Astrocyte (in vitro differentiated cells and primary cell): ENCODE measurements at regions not wholly inside any gene's neighbourhood (a gene's known extent, or its start where the extent isn't known, plus 50 kb on each side); places are given as distances from the start of the nearest gene placed in this dataset.
"Not testable (repeated sequence)": the region's sequence is repeated elsewhere in the genome, so short reads cannot be mapped to it uniquely, and the experiment has no call there.

Experiments used
- CTCF ChIP-seq: IDR thresholded peaks from 2 replicates; pipeline ENCODE4 v1.5.1; 2011; ENCODE audit warnings: low read depth, mild to moderate bottlenecking, inconsistent platforms, low read length, moderate library complexity; ENCODE audit not compliant: insufficient read depth
- EZH2 ChIP-seq: IDR thresholded peaks from 2 replicates; pipeline ENCODE4 v1.6.1; 2012; ENCODE audit warnings: mild to moderate bottlenecking, low read length, inconsistent platforms; ENCODE audit not compliant: insufficient read depth

GRCh38 chr14:54033285-54033684 lies 76.7 kb upstream of the BMP4 start:
- TF ChIP-seq CTCF, EZH2: not testable (repeated sequence)
